Uterus (tissue), 3 donors: ENCODE measurements at regions not wholly inside any gene's neighbourhood (a gene's known extent, or its start where the extent isn't known, plus 50 kb on each side); places are given as distances from the start of the nearest gene placed in this dataset.

Source experiments
- DNase-seq, 2 donors: peaks; one replicate each; pipeline ENCODE4 v3.0.0-alpha.2; 2019 to 2020
- H3K27ac ChIP-seq, 2 donors: fragments of 200-600 bp; sonication (generic); 1 replicate in 1 of 2; 2 replicates in 1 of 2; pipeline ENCODE4 v1.5.1; 2016 to 2018
- H3K27me3 ChIP-seq, 2 donors: fragments of 200-600 bp; sonication (generic); one replicate each; pipeline ENCODE4 v1.5.1; 2018 to 2019; ENCODE audit warnings: control low read depth in 1 of 2
- H3K36me3 ChIP-seq, 2 donors: fragments of 200-600 bp; sonication (generic); one replicate each; pipeline ENCODE4 v1.5.1; 2019; ENCODE audit warnings: control low read depth in 1 of 2
- H3K4me1 ChIP-seq, 2 donors: fragments of 200-600 bp; sonication (generic); one replicate each; pipeline ENCODE4 v1.5.1; 2018 to 2019; ENCODE audit warnings: control low read depth in 1 of 2
- H3K4me3 ChIP-seq, 2 donors: fragments of 200-600 bp; sonication (generic); 1 replicate in 1 of 2; 2 replicates in 1 of 2; pipeline ENCODE4 v1.5.1; 2018 to 2019; ENCODE audit warnings: mild to moderate bottlenecking in 1 of 2
- H3K9me3 ChIP-seq, 2 donors: fragments of 200-600 bp; sonication (generic); one replicate each; pipeline ENCODE4 v1.5.1; 2019; ENCODE audit warnings: control low read depth in 1 of 2
- POLR2A ChIP-seq, 2 donors: fragments of 450-650 bp; IDR thresholded peaks; one replicate each; pipeline ENCODE4 v1.6.1; 2016; ENCODE audit warnings: antibody characterized with exemption in 2 of 2, mild to moderate bottlenecking in 1 of 2, moderate library complexity in 1 of 2
- intact Hi-C: fragments of 100-400 bp; cut with DNase I; formaldehyde crosslinking; loops from one replicate; pipeline ENCODE4 v1.15.1; 2023; ENCODE audit warnings: low total_unique reads
- TF ChIP-seq, protein P1 (sequence below), 4 experiments: fragments of 200-600 bp in 2 of 4; fragments of 450-650 bp in 2 of 4; sonication (generic) in 2 of 4; IDR thresholded peaks; one replicate each; pipeline ENCODE4 v1.5.1; 2016 to 2019; ENCODE audit warnings: antibody characterized with exemption in 4 of 4, mild to moderate bottlenecking in 2 of 4, moderate library complexity in 1 of 4
- donor health status: DM: yes; HTN: yes; CAD: no.

DNA sequence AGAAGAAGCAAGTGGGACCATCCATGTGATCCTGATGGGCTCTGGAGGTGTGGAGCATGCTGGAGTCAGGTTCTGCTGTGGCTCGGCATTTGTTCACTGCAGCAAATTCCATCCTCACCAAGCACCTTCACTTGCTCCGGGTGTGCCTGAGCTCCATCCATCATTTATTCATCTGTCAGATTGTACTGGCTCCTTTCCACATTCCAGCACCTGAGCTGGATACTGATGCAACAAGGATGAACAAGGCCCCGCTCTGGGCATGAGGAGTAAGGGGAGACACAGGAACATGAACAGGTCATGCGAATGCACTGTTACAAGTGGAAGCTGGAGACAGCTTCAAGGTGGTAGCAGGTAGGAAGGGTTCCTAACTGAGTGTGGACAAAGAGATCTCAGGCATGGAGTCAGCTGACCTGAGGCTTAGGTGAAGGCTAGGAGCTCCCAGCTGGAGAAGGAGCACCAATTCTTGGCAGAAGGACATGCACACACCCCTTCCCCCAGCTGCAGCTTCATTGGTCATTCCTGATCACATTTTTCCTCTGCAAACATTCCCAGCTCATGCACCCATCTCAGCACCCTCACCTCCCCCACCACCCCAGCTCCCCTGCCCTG lies 133.7 kb upstream of the ZMIZ1 start:
- no peak overlapping the region for H3K4me3 ChIP-seq
- no peak for DNase-seq
- no peak for TF ChIP-seq POLR2A (IDR thresholded peaks at IDR 0.05)
- TF ChIP-seq, protein P1, sequence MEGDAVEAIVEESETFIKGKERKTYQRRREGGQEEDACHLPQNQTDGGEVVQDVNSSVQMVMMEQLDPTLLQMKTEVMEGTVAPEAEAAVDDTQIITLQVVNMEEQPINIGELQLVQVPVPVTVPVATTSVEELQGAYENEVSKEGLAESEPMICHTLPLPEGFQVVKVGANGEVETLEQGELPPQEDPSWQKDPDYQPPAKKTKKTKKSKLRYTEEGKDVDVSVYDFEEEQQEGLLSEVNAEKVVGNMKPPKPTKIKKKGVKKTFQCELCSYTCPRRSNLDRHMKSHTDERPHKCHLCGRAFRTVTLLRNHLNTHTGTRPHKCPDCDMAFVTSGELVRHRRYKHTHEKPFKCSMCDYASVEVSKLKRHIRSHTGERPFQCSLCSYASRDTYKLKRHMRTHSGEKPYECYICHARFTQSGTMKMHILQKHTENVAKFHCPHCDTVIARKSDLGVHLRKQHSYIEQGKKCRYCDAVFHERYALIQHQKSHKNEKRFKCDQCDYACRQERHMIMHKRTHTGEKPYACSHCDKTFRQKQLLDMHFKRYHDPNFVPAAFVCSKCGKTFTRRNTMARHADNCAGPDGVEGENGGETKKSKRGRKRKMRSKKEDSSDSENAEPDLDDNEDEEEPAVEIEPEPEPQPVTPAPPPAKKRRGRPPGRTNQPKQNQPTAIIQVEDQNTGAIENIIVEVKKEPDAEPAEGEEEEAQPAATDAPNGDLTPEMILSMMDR (IDR thresholded peaks at IDR 0.05) = no peak
- H3K9me3 ChIP-seq = no peaks in the 10 kb centered on the region
- intact Hi-C loops = no loop called here
- H3K36me3 ChIP-seq = no peaks in the 10 kb centered on the region
- H3K27ac ChIP-seq = no peak overlapping the region
- H3K27me3 ChIP-seq = no peaks in the 10 kb centered on the region
- H3K4me1 ChIP-seq = no peaks in the 10 kb centered on the region

DNA sequence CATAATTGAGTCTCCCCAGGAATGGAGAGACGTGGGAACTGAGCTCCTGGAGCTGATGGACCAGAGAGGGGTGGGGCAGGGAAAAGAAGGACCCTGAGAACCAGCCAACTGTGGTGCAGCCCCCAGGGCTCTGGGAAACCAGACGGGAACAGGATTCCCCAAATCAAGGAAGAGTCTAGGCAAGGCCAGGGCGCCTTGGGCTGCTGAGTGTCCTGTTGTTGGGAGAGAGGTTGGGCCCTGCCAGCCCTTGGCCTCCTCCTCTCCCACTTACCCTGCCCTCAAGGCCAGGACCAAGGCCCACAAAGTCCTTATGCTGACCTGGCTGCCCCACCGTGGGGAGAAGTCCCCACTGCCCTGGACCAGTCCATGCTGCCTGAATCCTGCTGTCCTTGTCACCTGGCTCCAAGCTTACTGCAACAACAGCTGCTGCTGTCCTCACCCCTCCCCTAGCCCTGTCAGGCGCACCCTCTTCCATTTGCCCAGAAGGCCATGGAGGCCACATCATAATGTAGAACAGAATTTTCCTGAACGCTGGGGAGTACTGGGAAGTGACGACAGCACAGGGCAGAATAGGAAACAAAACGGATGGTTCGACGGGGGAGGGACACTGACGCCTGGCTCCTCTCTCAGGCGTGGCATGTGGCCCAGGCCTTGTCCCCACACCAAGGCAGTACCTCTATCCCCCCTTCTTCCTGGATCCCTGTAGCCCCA lies 132.9 kb upstream of the ZMIZ1 start:
- no peak overlapping the region for H3K27ac ChIP-seq
- no peaks in the 10 kb centered on the region for H3K27me3 ChIP-seq
- no peaks in the 10 kb centered on the region for H3K9me3 ChIP-seq
- H3K4me1 ChIP-seq = no peaks in the 10 kb centered on the region
- intact Hi-C loops = no loop called here
- H3K4me3 ChIP-seq = no peak overlapping the region
- H3K36me3 ChIP-seq = no peaks in the 10 kb centered on the region
- DNase-seq = no peak
- TF ChIP-seq, protein P1 (IDR thresholded peaks at IDR 0.05) = no peak
- TF ChIP-seq POLR2A (IDR thresholded peaks at IDR 0.05) = no peak

DNA sequence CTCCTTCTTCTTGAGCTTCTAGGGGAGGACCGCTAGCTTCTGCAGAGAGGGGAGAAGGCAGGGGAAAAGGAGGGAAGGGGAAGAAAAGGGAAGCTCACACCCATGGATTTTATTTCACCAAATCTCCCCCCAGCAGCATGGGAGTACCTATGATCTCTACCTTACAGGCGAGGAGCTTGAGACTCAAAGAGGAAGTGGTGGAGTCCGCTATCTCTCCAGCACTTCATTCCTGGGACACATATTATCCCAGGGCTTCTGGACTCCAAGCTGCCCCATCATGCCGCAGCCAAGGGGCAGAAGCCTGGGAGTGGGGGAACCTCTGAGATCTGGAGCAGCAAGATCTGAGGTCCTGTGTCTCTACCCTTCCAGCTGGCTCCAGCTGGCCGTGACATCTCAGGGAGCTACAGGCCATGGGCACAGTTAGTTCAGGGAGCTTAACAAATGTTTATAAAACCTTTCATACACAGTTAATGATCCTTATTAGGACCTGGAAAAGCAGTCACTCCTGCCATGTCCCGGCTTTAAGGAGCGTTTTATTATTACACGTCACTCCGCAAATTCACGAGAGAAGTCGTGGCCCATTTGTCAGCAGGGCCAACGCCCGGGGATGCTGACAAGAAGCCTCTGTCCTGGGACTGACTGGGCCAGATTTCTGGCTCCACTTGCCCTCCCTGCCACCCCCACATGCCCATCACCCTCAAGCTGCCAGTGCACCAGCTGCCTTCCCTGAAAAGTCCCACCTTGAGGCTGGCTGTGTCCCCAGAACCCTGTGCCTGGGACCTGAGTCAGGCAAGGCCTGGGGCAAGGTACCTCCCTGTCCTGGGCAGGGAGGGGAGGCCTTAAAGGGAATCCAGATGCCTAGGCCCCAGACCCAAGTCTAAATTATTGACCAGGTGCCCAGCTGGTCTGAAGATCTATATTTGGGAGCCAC lies 132.1 kb upstream of the ZMIZ1 start:
- intact Hi-C loops = no loop called here
- TF ChIP-seq, protein P1 (IDR thresholded peaks at IDR 0.05) = no peak
- no peak for TF ChIP-seq POLR2A (IDR thresholded peaks at IDR 0.05)
- H3K4me1 ChIP-seq = no peaks in the 10 kb centered on the region
- DNase-seq = no peak
- no peaks in the 10 kb centered on the region for H3K27me3 ChIP-seq
- H3K27ac ChIP-seq = no peak overlapping the region
- no peaks in the 10 kb centered on the region for H3K9me3 ChIP-seq
- no peaks in the 10 kb centered on the region for H3K36me3 ChIP-seq
- H3K4me3 ChIP-seq = no peak overlapping the region

DNA sequence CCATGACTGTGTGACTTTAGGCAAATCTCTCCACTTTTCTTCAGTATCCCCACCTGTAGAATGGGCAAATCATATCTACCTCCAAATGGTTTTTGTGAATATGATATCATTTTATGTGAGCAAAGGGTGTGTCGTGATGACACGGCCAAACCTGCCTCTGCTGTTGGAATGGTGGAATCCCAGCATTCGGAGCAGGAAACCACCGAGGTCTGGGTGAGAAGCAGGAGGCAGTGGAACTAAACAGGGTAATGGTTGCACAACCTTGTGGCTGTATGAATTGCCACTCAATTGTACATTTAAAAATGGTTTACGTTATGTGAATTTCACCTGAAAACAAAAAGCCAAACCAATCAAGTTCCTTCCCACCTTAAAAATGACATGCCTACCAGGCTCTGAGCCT lies 131.4 kb upstream of the ZMIZ1 start:
- H3K4me1 ChIP-seq = no peaks in the 10 kb centered on the region
- no peak overlapping the region for H3K27ac ChIP-seq
- intact Hi-C loops = no loop called here
- DNase-seq = no peak
- no peaks in the 10 kb centered on the region for H3K27me3 ChIP-seq
- H3K36me3 ChIP-seq = no peaks in the 10 kb centered on the region
- H3K9me3 ChIP-seq = no peaks in the 10 kb centered on the region
- no peak overlapping the region for H3K4me3 ChIP-seq
- TF ChIP-seq, protein P1 (IDR thresholded peaks at IDR 0.05) = no peak
- no peak for TF ChIP-seq POLR2A (IDR thresholded peaks at IDR 0.05)
